ENCODE measurements at regions not wholly inside any gene's neighbourhood (a gene's known extent, or its start where the extent isn't known, plus 50 kb on each side); places are given as distances from the start of the nearest gene placed in this dataset.

- TF ChIP-seq, protein P1, sequence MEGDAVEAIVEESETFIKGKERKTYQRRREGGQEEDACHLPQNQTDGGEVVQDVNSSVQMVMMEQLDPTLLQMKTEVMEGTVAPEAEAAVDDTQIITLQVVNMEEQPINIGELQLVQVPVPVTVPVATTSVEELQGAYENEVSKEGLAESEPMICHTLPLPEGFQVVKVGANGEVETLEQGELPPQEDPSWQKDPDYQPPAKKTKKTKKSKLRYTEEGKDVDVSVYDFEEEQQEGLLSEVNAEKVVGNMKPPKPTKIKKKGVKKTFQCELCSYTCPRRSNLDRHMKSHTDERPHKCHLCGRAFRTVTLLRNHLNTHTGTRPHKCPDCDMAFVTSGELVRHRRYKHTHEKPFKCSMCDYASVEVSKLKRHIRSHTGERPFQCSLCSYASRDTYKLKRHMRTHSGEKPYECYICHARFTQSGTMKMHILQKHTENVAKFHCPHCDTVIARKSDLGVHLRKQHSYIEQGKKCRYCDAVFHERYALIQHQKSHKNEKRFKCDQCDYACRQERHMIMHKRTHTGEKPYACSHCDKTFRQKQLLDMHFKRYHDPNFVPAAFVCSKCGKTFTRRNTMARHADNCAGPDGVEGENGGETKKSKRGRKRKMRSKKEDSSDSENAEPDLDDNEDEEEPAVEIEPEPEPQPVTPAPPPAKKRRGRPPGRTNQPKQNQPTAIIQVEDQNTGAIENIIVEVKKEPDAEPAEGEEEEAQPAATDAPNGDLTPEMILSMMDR (IDR thresholded peaks at IDR 0.05 in 4 of 5, conservative IDR thresholded peaks at IDR 0.05 in 1 of 5), result no peak
- TF ChIP-seq POLR2A (IDR thresholded peaks at IDR 0.05), result no peak
- Histone ChIP-seq H3K9me3 (no peaks in the 10 kb centered on the region), H3K27ac (no peak overlapping the region), H3K27me3 (no peaks in the 10 kb centered on the region), H3K4me1 (no peaks in the 10 kb centered on the region), H3K4me3 (no peak overlapping the region), H3K36me3 (no peaks in the 10 kb centered on the region)
- in situ Hi-C loops (cut with MboI; ENCODE audit: low sequenced_read_pairs in 4 of 4), result no loop called here
- DNase-seq (no peak), ATAC-seq (no peak)
- intact Hi-C loops (cut with DNase I; ENCODE audit: low total_unique reads), result no loop called here
These were observed 273.8 kb downstream of the RPS6KC1 start for GRCh38 chr1:213324859-213325258.

- in situ Hi-C loops (cut with MboI; ENCODE audit: low sequenced_read_pairs in 4 of 4), result no loop called here
These were observed 274.4 kb downstream of the RPS6KC1 start for GRCh38 chr1:213325482-213325881.

GRCh38 chr1:213326281-213327016, 275.4 kb downstream of the RPS6KC1 start:
- Histone ChIP-seq H3K4me3 (no peak overlapping the region), H3K36me3 (no peaks in the 10 kb centered on the region), H3K9me3 (no peaks in the 10 kb centered on the region), H3K27ac (no peak overlapping the region), H3K27me3 (no peaks in the 10 kb centered on the region), H3K4me1 (no peaks in the 10 kb centered on the region)
- TF ChIP-seq, protein P1 (IDR thresholded peaks at IDR 0.05 in 4 of 5, conservative IDR thresholded peaks at IDR 0.05 in 1 of 5), result no peak
- TF ChIP-seq POLR2A (IDR thresholded peaks at IDR 0.05), result no peak
- intact Hi-C loops (cut with DNase I; ENCODE audit: low total_unique reads) (no loop called here), in situ Hi-C loops (cut with MboI; ENCODE audit: low sequenced_read_pairs in 4 of 4) (no loop called here)
- ATAC-seq (no peak), DNase-seq (no peak)

More at GRCh38 chr1:213325482-213325881, 274.4 kb downstream of the RPS6KC1 start:
- no peak for DNase-seq
- Histone ChIP-seq H3K4me3 (no peak overlapping the region), H3K36me3 (no peaks in the 10 kb centered on the region), H3K27ac (no peak overlapping the region), H3K27me3 (no peaks in the 10 kb centered on the region), H3K4me1 (no peaks in the 10 kb centered on the region), H3K9me3 (no peaks in the 10 kb centered on the region)
- TF ChIP-seq POLR2A (IDR thresholded peaks at IDR 0.05), result no peak
- TF ChIP-seq, protein P1 (IDR thresholded peaks at IDR 0.05 in 4 of 5, conservative IDR thresholded peaks at IDR 0.05 in 1 of 5), result no peak
- intact Hi-C loops (cut with DNase I; ENCODE audit: low total_unique reads), result no loop called here
- no peak for ATAC-seq

DNA sequence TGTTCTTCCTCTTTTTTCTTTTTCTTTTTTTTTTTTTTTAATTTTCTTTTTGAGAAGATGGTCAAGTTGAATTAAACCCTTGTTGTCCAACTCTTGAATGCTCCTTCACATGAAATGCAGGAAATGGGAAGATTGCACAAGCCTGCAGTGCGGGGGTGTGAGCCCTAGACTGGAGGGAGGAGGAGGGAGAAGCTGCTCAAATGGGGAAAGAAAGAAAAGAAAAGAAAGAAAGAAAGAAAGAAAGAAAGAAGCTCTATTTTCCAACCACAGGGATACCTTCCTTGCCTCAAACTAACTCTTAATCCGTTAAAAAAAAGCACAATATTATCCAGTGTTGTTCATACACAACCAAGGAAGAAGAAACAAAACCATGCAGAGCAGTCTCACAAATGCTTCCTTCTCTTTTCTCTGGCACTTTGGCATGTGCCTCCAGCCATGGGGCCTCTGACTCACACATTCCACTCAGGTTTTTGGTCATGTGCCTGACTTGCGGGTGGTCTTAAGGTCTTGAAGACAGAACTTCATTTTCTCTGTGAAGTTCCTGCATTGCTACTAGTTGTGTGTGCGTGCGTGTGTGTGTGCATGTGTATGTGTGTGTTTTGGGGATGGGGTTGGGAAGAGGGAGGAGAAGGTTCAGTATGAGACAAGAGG, 276.1 kb downstream of the RPS6KC1 start:
- peak; percentile 30 to 39 for ATAC-seq
- Histone ChIP-seq H3K4me3 (no peak overlapping the region), H3K36me3 (no peaks in the 10 kb centered on the region), H3K9me3 (no peaks in the 10 kb centered on the region), H3K27me3 (no peaks in the 10 kb centered on the region), H3K4me1 (no peaks in the 10 kb centered on the region), H3K27ac (no peak overlapping the region)
- intact Hi-C loops (cut with DNase I; ENCODE audit: low total_unique reads) (no loop called here), in situ Hi-C loops (cut with MboI; ENCODE audit: low sequenced_read_pairs in 4 of 4) (no loop called here)
- DNase-seq, result peak in 1 of 2 donors; percentile 33
- TF ChIP-seq POLR2A (IDR thresholded peaks at IDR 0.05), result no peak
- TF ChIP-seq, protein P1 (IDR thresholded peaks at IDR 0.05 in 4 of 5, conservative IDR thresholded peaks at IDR 0.05 in 1 of 5), result no peak
